Left ventricle myocardium inferior (tissue), 1 donor: ENCODE measurements at regions not wholly inside any gene's neighbourhood (a gene's known extent, or its start where the extent isn't known, plus 50 kb on each side); places are given as distances from the start of the nearest gene placed in this dataset.

Source experiments
- DNase-seq: peaks from one replicate; pipeline ENCODE4 v3.0.0-alpha.2; 2020
- H3K27ac ChIP-seq: fragments of 200-600 bp; replicated peaks from 2 replicates; pipeline ENCODE4 v1.8.0; 2021
- H3K27me3 ChIP-seq: fragments of 200-600 bp; 2 replicates; pipeline ENCODE4 v1.8.0; 2021; ENCODE audit warnings: low read depth
- H3K36me3 ChIP-seq: fragments of 200-600 bp; 2 replicates; pipeline ENCODE4 v1.8.0; 2021
- H3K4me1 ChIP-seq: fragments of 200-600 bp; 2 replicates; pipeline ENCODE4 v1.8.0; 2021
- H3K4me3 ChIP-seq: fragments of 200-600 bp; 2 replicates; pipeline ENCODE4 v1.8.0; 2021; ENCODE audit warnings: mild to moderate bottlenecking, moderate library complexity
- H3K9me3 ChIP-seq: fragments of 200-600 bp; replicated peaks from 2 replicates; pipeline ENCODE4 v1.8.0; 2021
- intact Hi-C: fragments of 100-400 bp; cut with micrococcal nuclease; formaldehyde crosslinking; loops from one replicate; pipeline ENCODE4 v1.11.0; 2022
- TF ChIP-seq, protein P1 (sequence below): fragments of 200-600 bp; IDR thresholded peaks from 2 replicates; pipeline ENCODE4 v1.8.0; 2021; ENCODE audit warnings: antibody characterized with exemption, mild to moderate bottlenecking, borderline replicate concordance
- donor health status: DM: no; HTN: yes; CAD: no; lungs with severe emphysema.

DNA sequence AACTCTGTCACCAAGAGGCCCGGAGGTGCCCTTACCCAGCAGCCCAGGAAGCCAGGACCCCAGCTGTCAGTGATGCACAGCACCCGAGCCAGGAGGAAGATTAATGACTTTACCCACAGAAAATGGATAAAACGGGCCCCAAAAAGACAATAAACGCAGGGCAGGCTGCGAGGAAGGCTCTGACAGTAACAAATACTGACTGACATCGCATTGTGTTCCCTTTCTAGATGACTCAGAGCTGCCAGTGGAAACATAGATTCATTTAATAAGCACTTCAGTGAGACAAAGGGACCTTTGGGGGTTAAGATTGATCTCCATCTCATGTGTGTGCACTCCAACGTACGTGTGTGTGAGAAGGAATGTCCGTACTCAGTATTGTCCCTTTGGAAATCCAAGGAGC lies 225.3 kb upstream of the PPP2R3A start:
- Histone ChIP-seq H3K4me3 (no peak overlapping the region), H3K27ac (no peak overlapping the region), H3K9me3 (peaks cover 34% of the 10 kb centered on the region), H3K4me1 (no peaks in the 10 kb centered on the region), H3K36me3 (no peaks in the 10 kb centered on the region), H3K27me3 (peaks cover 6% of the 10 kb centered on the region)
- TF ChIP-seq, protein P1, sequence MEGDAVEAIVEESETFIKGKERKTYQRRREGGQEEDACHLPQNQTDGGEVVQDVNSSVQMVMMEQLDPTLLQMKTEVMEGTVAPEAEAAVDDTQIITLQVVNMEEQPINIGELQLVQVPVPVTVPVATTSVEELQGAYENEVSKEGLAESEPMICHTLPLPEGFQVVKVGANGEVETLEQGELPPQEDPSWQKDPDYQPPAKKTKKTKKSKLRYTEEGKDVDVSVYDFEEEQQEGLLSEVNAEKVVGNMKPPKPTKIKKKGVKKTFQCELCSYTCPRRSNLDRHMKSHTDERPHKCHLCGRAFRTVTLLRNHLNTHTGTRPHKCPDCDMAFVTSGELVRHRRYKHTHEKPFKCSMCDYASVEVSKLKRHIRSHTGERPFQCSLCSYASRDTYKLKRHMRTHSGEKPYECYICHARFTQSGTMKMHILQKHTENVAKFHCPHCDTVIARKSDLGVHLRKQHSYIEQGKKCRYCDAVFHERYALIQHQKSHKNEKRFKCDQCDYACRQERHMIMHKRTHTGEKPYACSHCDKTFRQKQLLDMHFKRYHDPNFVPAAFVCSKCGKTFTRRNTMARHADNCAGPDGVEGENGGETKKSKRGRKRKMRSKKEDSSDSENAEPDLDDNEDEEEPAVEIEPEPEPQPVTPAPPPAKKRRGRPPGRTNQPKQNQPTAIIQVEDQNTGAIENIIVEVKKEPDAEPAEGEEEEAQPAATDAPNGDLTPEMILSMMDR: no peak
- DNase-seq: no peak
- intact Hi-C loops: no loop called here

GRCh38 chr3:135740751-135741150 lies 224.8 kb upstream of the PPP2R3A start:
- Histone ChIP-seq H3K27me3 (peaks cover 9% of the 10 kb centered on the region), H3K36me3 (no peaks in the 10 kb centered on the region), H3K27ac (no peak overlapping the region), H3K9me3 (peaks cover 28% of the 10 kb centered on the region), H3K4me1 (no peaks in the 10 kb centered on the region), H3K4me3 (no peak overlapping the region)
- TF ChIP-seq, protein P1: no peak
- DNase-seq: no peak
- intact Hi-C loops: no loop called here

- intact Hi-C loops: no loop called here
- H3K4me3 ChIP-seq: no peak overlapping the region
- peaks cover 5% of the 10 kb centered on the region for H3K27me3 ChIP-seq
- no peak overlapping the region for H3K27ac ChIP-seq
- no peaks in the 10 kb centered on the region for H3K4me1 ChIP-seq
- TF ChIP-seq, protein P1: no peak
- no peak for DNase-seq
- no peaks in the 10 kb centered on the region for H3K36me3 ChIP-seq
- H3K9me3 ChIP-seq: no peaks in the 10 kb centered on the region
Observed at GRCh38 chr3:135751991-135752390, 213.5 kb upstream of the PPP2R3A start.

DNA sequence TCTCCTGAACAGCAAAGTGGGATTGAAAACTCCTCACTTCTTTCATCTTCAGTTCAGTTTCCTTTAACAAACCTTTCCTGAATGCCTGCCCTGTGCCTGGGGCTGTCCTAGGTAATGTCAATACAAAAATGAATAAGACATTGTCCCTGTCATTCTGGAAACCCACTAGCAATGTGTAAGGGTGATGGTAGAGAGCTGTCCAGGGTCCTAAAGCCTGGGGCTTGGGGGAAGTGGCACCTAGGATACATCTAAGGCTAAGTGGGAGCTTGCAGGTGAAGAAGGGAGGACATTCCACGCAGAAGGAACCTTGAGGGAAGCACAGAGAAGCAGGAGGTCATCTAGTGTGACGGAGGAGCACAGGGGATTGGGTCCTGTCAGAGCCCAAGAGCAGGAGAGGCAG lies 212.7 kb upstream of the PPP2R3A start:
- no peak overlapping the region for H3K27ac ChIP-seq
- H3K9me3 ChIP-seq: no peaks in the 10 kb centered on the region
- no peak for DNase-seq
- intact Hi-C loops: no loop called here
- H3K4me3 ChIP-seq: no peak overlapping the region
- no peaks in the 10 kb centered on the region for H3K4me1 ChIP-seq
- no peaks in the 10 kb centered on the region for H3K36me3 ChIP-seq
- H3K27me3 ChIP-seq: peaks cover 5% of the 10 kb centered on the region
- TF ChIP-seq, protein P1: no peak

DNA sequence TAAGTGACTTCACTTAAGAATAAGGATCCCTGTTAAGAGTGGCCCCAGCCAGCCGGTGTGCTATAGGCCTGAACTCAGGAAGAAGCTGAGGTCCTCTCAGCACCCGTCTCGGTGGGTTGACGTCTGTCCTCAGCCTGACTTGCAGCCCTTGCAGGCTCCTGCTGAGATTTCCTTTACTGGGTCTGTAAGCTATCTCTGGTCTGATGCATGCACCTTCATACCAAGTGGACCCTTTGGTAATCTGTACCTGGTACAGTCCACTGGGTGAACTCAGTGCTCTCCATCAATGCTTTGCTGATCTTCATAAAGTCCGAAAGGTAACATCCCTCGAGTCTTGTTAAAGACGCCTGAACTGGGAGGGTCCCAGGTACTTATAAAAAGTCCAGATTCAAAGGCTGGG lies 212.0 kb upstream of the PPP2R3A start:
- no peak for DNase-seq
- TF ChIP-seq, protein P1: no peak
- peaks cover 5% of the 10 kb centered on the region for H3K27me3 ChIP-seq
- no peak overlapping the region for H3K4me3 ChIP-seq
- intact Hi-C loops: no loop called here
- H3K9me3 ChIP-seq: no peaks in the 10 kb centered on the region
- no peaks in the 10 kb centered on the region for H3K4me1 ChIP-seq
- no peaks in the 10 kb centered on the region for H3K36me3 ChIP-seq
- no peak overlapping the region for H3K27ac ChIP-seq
